ENCODE measurements at regions not wholly inside any gene's neighbourhood (a gene's known extent, or its start where the extent isn't known, plus 50 kb on each side); places are given as distances from the start of the nearest gene placed in this dataset.

- DNase-seq, result no peak
Observed at GRCh38 chr20:57964011-57964862, 254.4 kb upstream of the PMEPA1 start.

GRCh38 chr20:57960803-57961575 is 251.2 kb upstream of the PMEPA1 start:
- DNase-seq, result no peak

- DNase-seq, result no peak
Observed at GRCh38 chr20:57959589-57959988, 249.8 kb upstream of the PMEPA1 start.

- DNase-seq, result no peak
Observed at GRCh38 chr20:57959018-57959417, 249.2 kb upstream of the PMEPA1 start.

GRCh38 chr20:57958050-57958420 is 248.2 kb upstream of the PMEPA1 start:
- DNase-seq, result no peak

- DNase-seq, result no peak
Observed at GRCh38 chr20:57957411-57958049, 247.7 kb upstream of the PMEPA1 start.

GRCh38 chr20:57953638-57954037 is 243.8 kb upstream of the PMEPA1 start:
- no peak for DNase-seq

- DNase-seq, result no peak
Observed at GRCh38 chr20:57952136-57952535, 242.3 kb upstream of the PMEPA1 start.

- no peak for DNase-seq
Observed at GRCh38 chr20:57951549-57951948, 241.7 kb upstream of the PMEPA1 start.

GRCh38 chr20:57950764-57951485 is 241.1 kb upstream of the PMEPA1 start:
- no peak for DNase-seq

- no peak for DNase-seq
Observed at GRCh38 chr20:57948180-57948955, 238.6 kb upstream of the PMEPA1 start.

- DNase-seq, result no peak
Observed at GRCh38 chr20:57947421-57948179, 237.8 kb upstream of the PMEPA1 start.

GRCh38 chr20:57946559-57947315 is 236.9 kb upstream of the PMEPA1 start:
- no peak for DNase-seq

GRCh38 chr20:57944988-57945387 is 235.2 kb upstream of the PMEPA1 start:
- no peak for DNase-seq

- no peak for DNase-seq
Observed at GRCh38 chr20:57943950-57944349, 234.1 kb upstream of the PMEPA1 start.

GRCh38 chr20:57943291-57943690 is 233.5 kb upstream of the PMEPA1 start:
- no peak for DNase-seq

- DNase-seq, result no peak
Observed at GRCh38 chr20:57941604-57942381, 232.0 kb upstream of the PMEPA1 start.

- no peak for DNase-seq
Observed at GRCh38 chr20:57940868-57941522, 231.2 kb upstream of the PMEPA1 start.

GRCh38 chr20:57940376-57940775 is 230.6 kb upstream of the PMEPA1 start:
- no peak for DNase-seq

Data from NCI-H1694 (cell line).